Peyer's patch (tissue), 4 donors: ENCODE measurements at regions not wholly inside any gene's neighbourhood (a gene's known extent, or its start where the extent isn't known, plus 50 kb on each side); places are given as distances from the start of the nearest gene placed in this dataset.

Experiments used
- POLR2A ChIP-seq, 2 donors: fragments of 450-650 bp; IDR thresholded peaks; one replicate each; pipeline ENCODE4 v1.5.1; 2017; ENCODE audit warnings: antibody characterized with exemption in 2 of 2, mild to moderate bottlenecking in 2 of 2, moderate library complexity in 2 of 2
- TF ChIP-seq, protein P1 (sequence below), 6 experiments: fragments of 450-650 bp in 4 of 6; fragments of 200-600 bp in 2 of 6; sonication (generic) in 1 of 6; IDR thresholded peaks; one replicate each; pipeline ENCODE4 v1.5.1; 2017 to 2019; ENCODE audit warnings: antibody characterized with exemption in 6 of 6, mild to moderate bottlenecking in 3 of 6, moderate library complexity in 1 of 6

DNA sequence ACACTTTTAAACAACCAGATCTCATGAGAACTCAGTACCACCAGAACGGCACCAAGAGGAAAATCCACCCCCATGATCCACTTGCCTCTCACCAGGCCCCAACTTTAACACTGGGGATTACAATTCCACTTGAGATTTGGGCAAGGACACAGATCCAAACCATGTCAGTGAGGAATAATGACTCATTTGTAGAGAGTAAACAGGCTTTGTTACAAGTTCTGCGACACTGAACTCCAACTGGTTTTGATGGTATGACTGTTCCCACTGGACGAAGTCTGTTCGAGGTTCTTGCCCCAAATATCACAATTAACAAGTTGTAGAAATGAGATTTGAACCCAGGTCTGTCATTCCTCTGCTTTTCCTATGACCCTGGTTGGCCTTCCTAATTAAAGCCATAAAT is 718.1 kb upstream of the ID2 start:
- TF ChIP-seq, protein P1, sequence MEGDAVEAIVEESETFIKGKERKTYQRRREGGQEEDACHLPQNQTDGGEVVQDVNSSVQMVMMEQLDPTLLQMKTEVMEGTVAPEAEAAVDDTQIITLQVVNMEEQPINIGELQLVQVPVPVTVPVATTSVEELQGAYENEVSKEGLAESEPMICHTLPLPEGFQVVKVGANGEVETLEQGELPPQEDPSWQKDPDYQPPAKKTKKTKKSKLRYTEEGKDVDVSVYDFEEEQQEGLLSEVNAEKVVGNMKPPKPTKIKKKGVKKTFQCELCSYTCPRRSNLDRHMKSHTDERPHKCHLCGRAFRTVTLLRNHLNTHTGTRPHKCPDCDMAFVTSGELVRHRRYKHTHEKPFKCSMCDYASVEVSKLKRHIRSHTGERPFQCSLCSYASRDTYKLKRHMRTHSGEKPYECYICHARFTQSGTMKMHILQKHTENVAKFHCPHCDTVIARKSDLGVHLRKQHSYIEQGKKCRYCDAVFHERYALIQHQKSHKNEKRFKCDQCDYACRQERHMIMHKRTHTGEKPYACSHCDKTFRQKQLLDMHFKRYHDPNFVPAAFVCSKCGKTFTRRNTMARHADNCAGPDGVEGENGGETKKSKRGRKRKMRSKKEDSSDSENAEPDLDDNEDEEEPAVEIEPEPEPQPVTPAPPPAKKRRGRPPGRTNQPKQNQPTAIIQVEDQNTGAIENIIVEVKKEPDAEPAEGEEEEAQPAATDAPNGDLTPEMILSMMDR (IDR thresholded peaks at IDR 0.05): no peak
- no peak for TF ChIP-seq POLR2A (IDR thresholded peaks at IDR 0.05)
